ENCODE measurements at regions not wholly inside any gene's neighbourhood (a gene's known extent, or its start where the extent isn't known, plus 50 kb on each side); places are given as distances from the start of the nearest gene placed in this dataset.

GRCh38 chr13:103302676-103303075, 236.5 kb upstream of the SLC10A2 start:
- CTCF ChIA-PET: no interaction called here
- H4K20me1 ChIP-seq (ENCODE audit: insufficient read depth): no peaks in the 10 kb centered on the region
- no TSS peak for BruUV-seq (replicated peaks)
- no peak overlapping the region for H3K4me3 ChIP-seq (replicated peaks in 1 of 2; ENCODE audit: low read depth in 1 of 2, low read length in 2 of 2)
- DNase-seq (ENCODE audit: low read depth, low spot score): no peak
- intact Hi-C loops (cut with micrococcal nuclease): no loop called here
- H2AFZ ChIP-seq (ENCODE audit: low read depth, low read length, poor library complexity, severe bottlenecking): no peak overlapping the region
- no peak overlapping the region for H3K27ac ChIP-seq (ENCODE audit: low read depth, low read length)
- H3K27me3 ChIP-seq (ENCODE audit: insufficient read depth, low read length): no peaks in the 10 kb centered on the region
- RAD21 ChIA-PET (ENCODE audit: low non-redundant PET in 1 of 2, low total read pairs in 2 of 2, uncharacterized antibody in 2 of 2, unreplicated experiment in 2 of 2): no interaction called here
- H3K9me2 ChIP-seq (ENCODE audit: insufficient read depth): no peaks in the 10 kb centered on the region
- H3K36me3 ChIP-seq (ENCODE audit: control insufficient read depth in 1 of 2, insufficient read depth in 2 of 2, low read length in 2 of 2): no peaks in the 10 kb centered on the region
- H3K4me2 ChIP-seq (ENCODE audit: low read length): no peak overlapping the region
- no peak for TF ChIP-seq EZH2phosphoT487 (IDR thresholded peaks at IDR 0.05; ENCODE audit: borderline replicate concordance)
- no peak for TF ChIP-seq POLR2AphosphoS5 (IDR thresholded peaks at IDR 0.05; ENCODE audit: low read depth, low read length)
- no peak for TF ChIP-seq CBX3 (IDR thresholded peaks at IDR 0.05; ENCODE audit: low read depth)
- TF ChIP-seq JUND (IDR thresholded peaks at IDR 0.05): no peak
- POLR2A ChIA-PET: no interaction called here
- H3K4me1 ChIP-seq (ENCODE audit: control insufficient read depth in 1 of 2, insufficient read depth in 2 of 2, low read length in 2 of 2): no peaks in the 10 kb centered on the region
- no peak for ATAC-seq
- H3K9me3 ChIP-seq (ENCODE audit: control insufficient read depth in 1 of 2, insufficient read depth in 1 of 2, low read depth in 1 of 2, low read length in 2 of 2): no peaks in the 10 kb centered on the region
- H3K79me2 ChIP-seq (ENCODE audit: insufficient read depth, low read length): no peaks in the 10 kb centered on the region
- H3K9ac ChIP-seq (ENCODE audit: low read length): no peak overlapping the region

GRCh38 chr13:103299079-103299478, 232.9 kb upstream of the SLC10A2 start:
- H2AFZ ChIP-seq (ENCODE audit: low read depth, low read length, poor library complexity, severe bottlenecking): no peak overlapping the region
- no peaks in the 10 kb centered on the region for H3K79me2 ChIP-seq (ENCODE audit: insufficient read depth, low read length)
- H3K9ac ChIP-seq (ENCODE audit: low read length): no peak overlapping the region
- no peaks in the 10 kb centered on the region for H3K4me1 ChIP-seq (ENCODE audit: control insufficient read depth in 1 of 2, insufficient read depth in 2 of 2, low read length in 2 of 2)
- no peaks in the 10 kb centered on the region for H4K20me1 ChIP-seq (ENCODE audit: insufficient read depth)
- DNase-seq (ENCODE audit: low read depth, low spot score): no peak
- CTCF ChIA-PET: no interaction called here
- no peak overlapping the region for H3K27ac ChIP-seq (ENCODE audit: low read depth, low read length)
- ATAC-seq: peak; percentile 58; the same call in 1 of the 2 replicates
- H3K27me3 ChIP-seq (ENCODE audit: insufficient read depth, low read length): no peaks in the 10 kb centered on the region
- H3K4me2 ChIP-seq (ENCODE audit: low read length): no peak overlapping the region
- H3K9me2 ChIP-seq (ENCODE audit: insufficient read depth): no peaks in the 10 kb centered on the region
- intact Hi-C loops (cut with micrococcal nuclease): no loop called here
- H3K4me3 ChIP-seq (replicated peaks in 1 of 2; ENCODE audit: low read depth in 1 of 2, low read length in 2 of 2): no peak overlapping the region
- TF ChIP-seq RAD21 (IDR thresholded peaks at IDR 0.05; ENCODE audit: low read depth) (0 out of 2 replicates have a peak, but pooled peaks have one; percentile 18), SRF (IDR thresholded peaks at IDR 0.05; ENCODE audit: low read depth) (no peak), FOSL1 (IDR thresholded peaks at IDR 0.05; ENCODE audit: low read depth) (no peak)
- peaks cover 0 to 5% of the 10 kb centered on the region in 2 experiments; a peak in 1 of 4 replicates for H3K9me3 ChIP-seq (ENCODE audit: control insufficient read depth in 1 of 2, insufficient read depth in 1 of 2, low read depth in 1 of 2, low read length in 2 of 2)
- H3K36me3 ChIP-seq (ENCODE audit: control insufficient read depth in 1 of 2, insufficient read depth in 2 of 2, low read length in 2 of 2): no peaks in the 10 kb centered on the region
- BruUV-seq (replicated peaks): no TSS peak
- RAD21 ChIA-PET (ENCODE audit: low non-redundant PET in 1 of 2, low total read pairs in 2 of 2, uncharacterized antibody in 2 of 2, unreplicated experiment in 2 of 2): no interaction called here
- POLR2A ChIA-PET: no interaction called here

Measured in HCT116 (cell line).